ENCODE measurements at regions not wholly inside any gene's neighbourhood (a gene's known extent, or its start where the extent isn't known, plus 50 kb on each side); places are given as distances from the start of the nearest gene placed in this dataset.

DNA sequence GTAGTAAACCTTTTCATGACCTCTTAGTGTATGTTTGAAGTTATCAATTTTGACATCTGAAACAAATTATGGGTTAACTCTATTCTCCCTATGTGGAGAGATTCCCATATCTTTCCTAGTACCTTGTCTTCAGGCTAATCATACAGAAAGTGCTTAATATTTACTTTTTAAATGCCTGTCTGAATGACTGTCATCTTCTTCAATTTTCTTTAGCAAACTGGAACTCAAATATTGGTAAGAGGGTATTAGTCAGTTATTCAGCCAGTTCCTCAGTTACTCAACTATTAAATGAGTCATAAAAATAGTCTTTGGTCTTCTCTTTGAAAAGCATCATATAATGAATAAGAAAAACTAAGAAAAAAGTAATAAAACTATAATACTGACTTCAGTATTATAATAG, 1038.0 kb upstream of the PIK3C3 start:
- no peaks in the 10 kb centered on the region for H3K27me3 ChIP-seq (ENCODE audit: insufficient read depth, low read length)
- H3K27ac ChIP-seq (ENCODE audit: low read depth, low read length, poor library complexity, severe bottlenecking) = no peak overlapping the region
- H3K4me3 ChIP-seq (ENCODE audit: low read depth, low read length, poor library complexity, severe bottlenecking) = no peak overlapping the region
- no peaks in the 10 kb centered on the region for H3F3A ChIP-seq (ENCODE audit: insufficient read depth, low read length)
- H3K4me2 ChIP-seq (ENCODE audit: low read length) = no peak overlapping the region
- no peaks in the 10 kb centered on the region for H3K4me1 ChIP-seq (ENCODE audit: insufficient read depth, low read length, severe bottlenecking)
- H2AFZ ChIP-seq (ENCODE audit: low read length) = no peak overlapping the region
- H3K9me2 ChIP-seq (ENCODE audit: low read depth, low read length) = no peaks in the 10 kb centered on the region
- TF ChIP-seq, protein P1, sequence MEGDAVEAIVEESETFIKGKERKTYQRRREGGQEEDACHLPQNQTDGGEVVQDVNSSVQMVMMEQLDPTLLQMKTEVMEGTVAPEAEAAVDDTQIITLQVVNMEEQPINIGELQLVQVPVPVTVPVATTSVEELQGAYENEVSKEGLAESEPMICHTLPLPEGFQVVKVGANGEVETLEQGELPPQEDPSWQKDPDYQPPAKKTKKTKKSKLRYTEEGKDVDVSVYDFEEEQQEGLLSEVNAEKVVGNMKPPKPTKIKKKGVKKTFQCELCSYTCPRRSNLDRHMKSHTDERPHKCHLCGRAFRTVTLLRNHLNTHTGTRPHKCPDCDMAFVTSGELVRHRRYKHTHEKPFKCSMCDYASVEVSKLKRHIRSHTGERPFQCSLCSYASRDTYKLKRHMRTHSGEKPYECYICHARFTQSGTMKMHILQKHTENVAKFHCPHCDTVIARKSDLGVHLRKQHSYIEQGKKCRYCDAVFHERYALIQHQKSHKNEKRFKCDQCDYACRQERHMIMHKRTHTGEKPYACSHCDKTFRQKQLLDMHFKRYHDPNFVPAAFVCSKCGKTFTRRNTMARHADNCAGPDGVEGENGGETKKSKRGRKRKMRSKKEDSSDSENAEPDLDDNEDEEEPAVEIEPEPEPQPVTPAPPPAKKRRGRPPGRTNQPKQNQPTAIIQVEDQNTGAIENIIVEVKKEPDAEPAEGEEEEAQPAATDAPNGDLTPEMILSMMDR (IDR thresholded peaks at IDR 0.05; ENCODE audit: low read length) = no peak
- TF ChIP-seq EZH2 (IDR thresholded peaks at IDR 0.05; ENCODE audit: borderline replicate concordance, low read length) = no peak
- H4K20me1 ChIP-seq (ENCODE audit: insufficient read depth, low read length) = no peaks in the 10 kb centered on the region
- no peaks in the 10 kb centered on the region for H3K36me3 ChIP-seq (ENCODE audit: insufficient read depth, low read length)
- no peak overlapping the region for H3K9ac ChIP-seq (ENCODE audit: low read length)
- no peaks in the 10 kb centered on the region for H3K9me3 ChIP-seq (ENCODE audit: low read length)
- no peaks in the 10 kb centered on the region for H3K79me2 ChIP-seq (ENCODE audit: insufficient read depth, low read length)

DNA sequence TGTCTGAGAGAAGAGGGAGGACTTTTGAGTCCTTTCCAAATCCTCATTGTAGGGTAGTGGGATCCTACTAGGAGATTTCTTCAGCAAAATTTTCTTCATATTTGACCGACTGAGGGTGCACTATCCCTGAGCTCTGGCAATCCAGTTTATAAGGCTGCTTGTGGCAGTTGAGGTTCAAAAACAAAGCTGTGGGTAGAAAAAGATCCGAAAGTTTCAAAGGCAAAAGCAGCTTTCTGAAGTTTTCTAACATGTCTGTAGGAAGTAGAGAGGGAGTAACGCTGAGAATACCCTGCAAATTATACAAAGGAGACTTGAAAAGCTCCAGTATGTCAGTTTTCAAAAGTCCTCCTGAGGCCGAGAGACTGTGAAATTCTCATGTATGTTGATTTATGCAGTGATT, 1039.3 kb upstream of the PIK3C3 start:
- H3K9me3 ChIP-seq (ENCODE audit: low read length) = no peaks in the 10 kb centered on the region
- no peaks in the 10 kb centered on the region for H3K9me2 ChIP-seq (ENCODE audit: low read depth, low read length)
- H3K4me2 ChIP-seq (ENCODE audit: low read length) = no peak overlapping the region
- H3F3A ChIP-seq (ENCODE audit: insufficient read depth, low read length) = no peaks in the 10 kb centered on the region
- no peaks in the 10 kb centered on the region for H3K79me2 ChIP-seq (ENCODE audit: insufficient read depth, low read length)
- no peak overlapping the region for H3K9ac ChIP-seq (ENCODE audit: low read length)
- no peaks in the 10 kb centered on the region for H4K20me1 ChIP-seq (ENCODE audit: insufficient read depth, low read length)
- no peaks in the 10 kb centered on the region for H3K4me1 ChIP-seq (ENCODE audit: insufficient read depth, low read length, severe bottlenecking)
- no peaks in the 10 kb centered on the region for H3K27me3 ChIP-seq (ENCODE audit: insufficient read depth, low read length)
- no peak overlapping the region for H2AFZ ChIP-seq (ENCODE audit: low read length)
- H3K4me3 ChIP-seq (ENCODE audit: low read depth, low read length, poor library complexity, severe bottlenecking) = no peak overlapping the region
- TF ChIP-seq EZH2 (IDR thresholded peaks at IDR 0.05; ENCODE audit: borderline replicate concordance, low read length) = no peak
- TF ChIP-seq, protein P1 (IDR thresholded peaks at IDR 0.05; ENCODE audit: low read length) = no peak
- no peak overlapping the region for H3K27ac ChIP-seq (ENCODE audit: low read depth, low read length, poor library complexity, severe bottlenecking)
- no peaks in the 10 kb centered on the region for H3K36me3 ChIP-seq (ENCODE audit: insufficient read depth, low read length)

DNA sequence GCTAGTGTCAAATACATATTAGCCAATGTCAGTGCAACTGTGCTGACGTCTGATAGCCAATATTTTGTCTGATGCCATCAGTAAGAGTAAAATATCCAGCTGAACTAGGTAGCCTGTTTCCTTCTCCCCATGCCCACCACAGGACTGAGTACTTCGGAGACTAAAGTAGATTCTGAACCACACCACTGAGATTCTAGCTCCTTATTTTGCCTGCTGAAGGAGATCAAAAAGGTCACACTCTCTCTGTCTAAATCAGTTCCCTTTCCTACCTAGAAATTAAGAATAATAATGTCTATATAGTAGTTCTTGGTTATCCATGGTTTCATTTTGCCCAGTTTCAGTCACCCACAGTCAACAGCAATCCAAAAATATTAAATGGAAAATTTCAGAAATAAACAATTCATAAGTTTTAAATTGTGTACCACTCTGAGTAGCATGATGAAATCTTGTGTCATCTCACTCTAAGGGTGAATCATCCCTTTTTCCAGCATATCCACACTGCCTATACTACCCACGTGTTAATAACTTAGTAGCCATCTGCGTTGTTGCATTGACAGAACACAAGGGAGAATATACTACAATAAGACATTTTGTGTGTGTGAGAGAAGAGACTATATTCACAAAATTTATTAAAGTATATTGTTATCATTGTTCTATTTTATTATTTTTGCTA, 1043.3 kb upstream of the PIK3C3 start:
- Histone ChIP-seq H3K4me3 (ENCODE audit: low read depth, low read length, poor library complexity, severe bottlenecking) (no peak overlapping the region), H3K9ac (ENCODE audit: low read length) (no peak overlapping the region), H3K27me3 (ENCODE audit: insufficient read depth, low read length) (no peaks in the 10 kb centered on the region), H3K27ac (ENCODE audit: low read depth, low read length, poor library complexity, severe bottlenecking) (no peak overlapping the region), H3K9me3 (ENCODE audit: low read length) (no peaks in the 10 kb centered on the region), H4K20me1 (ENCODE audit: insufficient read depth, low read length) (no peaks in the 10 kb centered on the region), H3K9me2 (ENCODE audit: low read depth, low read length) (no peaks in the 10 kb centered on the region), H3K79me2 (ENCODE audit: insufficient read depth, low read length) (no peaks in the 10 kb centered on the region), H3F3A (ENCODE audit: insufficient read depth, low read length) (no peaks in the 10 kb centered on the region), H3K36me3 (ENCODE audit: insufficient read depth, low read length) (no peaks in the 10 kb centered on the region), H2AFZ (ENCODE audit: low read length) (no peak overlapping the region), H3K4me2 (ENCODE audit: low read length) (no peak overlapping the region), H3K4me1 (ENCODE audit: insufficient read depth, low read length, severe bottlenecking) (no peaks in the 10 kb centered on the region)
- TF ChIP-seq, protein P1 (IDR thresholded peaks at IDR 0.05; ENCODE audit: low read length) = no peak
- no peak for TF ChIP-seq EZH2 (IDR thresholded peaks at IDR 0.05; ENCODE audit: borderline replicate concordance, low read length)
